ENCODE measurements at regions not wholly inside any gene's neighbourhood (a gene's known extent, or its start where the extent isn't known, plus 50 kb on each side); places are given as distances from the start of the nearest gene placed in this dataset.
"Not testable (repeated sequence)": the region's sequence is repeated elsewhere in the genome, so short reads cannot be mapped to it uniquely, and the experiment has no call there.

DNA sequence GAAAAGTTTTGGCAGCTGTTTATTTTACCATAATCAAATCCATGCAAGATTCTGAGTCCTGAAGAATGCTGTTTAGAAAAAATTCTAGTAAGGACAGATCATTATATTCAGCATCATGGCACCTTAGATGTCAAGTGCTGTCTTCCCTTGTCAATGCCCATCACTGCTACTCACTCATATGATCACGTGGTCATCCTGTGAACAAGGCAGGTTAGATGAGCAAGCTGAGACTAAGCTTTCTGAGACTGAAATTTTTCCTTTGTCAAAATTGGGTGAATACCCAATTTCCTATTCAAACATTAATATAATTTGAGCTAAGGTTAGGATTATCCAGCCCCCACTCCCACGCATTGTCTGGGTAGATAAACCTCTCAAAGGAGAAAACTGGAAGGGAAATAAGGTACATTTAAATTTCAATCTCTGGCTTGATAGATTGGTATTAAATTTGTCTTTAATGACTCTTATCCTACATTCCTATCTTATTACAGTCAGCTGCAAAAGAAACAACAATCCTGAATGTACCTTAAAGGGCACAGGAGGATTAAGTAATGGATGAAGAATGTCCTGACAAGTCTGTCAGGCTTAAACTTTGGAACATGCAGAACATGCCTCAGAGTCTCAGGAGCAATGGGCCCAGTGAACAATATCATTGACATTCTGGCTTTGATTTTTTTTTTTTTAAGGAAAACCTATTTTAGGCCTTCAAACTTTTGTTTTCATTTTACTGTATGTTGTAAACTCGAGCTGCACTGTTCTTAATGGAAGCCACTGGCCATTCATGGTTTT, 148.7 kb upstream of the RANBP3L start:
- TF ChIP-seq, protein P1, sequence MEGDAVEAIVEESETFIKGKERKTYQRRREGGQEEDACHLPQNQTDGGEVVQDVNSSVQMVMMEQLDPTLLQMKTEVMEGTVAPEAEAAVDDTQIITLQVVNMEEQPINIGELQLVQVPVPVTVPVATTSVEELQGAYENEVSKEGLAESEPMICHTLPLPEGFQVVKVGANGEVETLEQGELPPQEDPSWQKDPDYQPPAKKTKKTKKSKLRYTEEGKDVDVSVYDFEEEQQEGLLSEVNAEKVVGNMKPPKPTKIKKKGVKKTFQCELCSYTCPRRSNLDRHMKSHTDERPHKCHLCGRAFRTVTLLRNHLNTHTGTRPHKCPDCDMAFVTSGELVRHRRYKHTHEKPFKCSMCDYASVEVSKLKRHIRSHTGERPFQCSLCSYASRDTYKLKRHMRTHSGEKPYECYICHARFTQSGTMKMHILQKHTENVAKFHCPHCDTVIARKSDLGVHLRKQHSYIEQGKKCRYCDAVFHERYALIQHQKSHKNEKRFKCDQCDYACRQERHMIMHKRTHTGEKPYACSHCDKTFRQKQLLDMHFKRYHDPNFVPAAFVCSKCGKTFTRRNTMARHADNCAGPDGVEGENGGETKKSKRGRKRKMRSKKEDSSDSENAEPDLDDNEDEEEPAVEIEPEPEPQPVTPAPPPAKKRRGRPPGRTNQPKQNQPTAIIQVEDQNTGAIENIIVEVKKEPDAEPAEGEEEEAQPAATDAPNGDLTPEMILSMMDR (IDR thresholded peaks at IDR 0.05; ENCODE audit: insufficient read depth, low read depth, low read length, missing control alignments) = no peak
- no peak overlapping the region for H3K4me3 ChIP-seq (ENCODE audit: low read depth, low read length)
- no peak for DNase-seq (ENCODE audit: low read depth)

DNA sequence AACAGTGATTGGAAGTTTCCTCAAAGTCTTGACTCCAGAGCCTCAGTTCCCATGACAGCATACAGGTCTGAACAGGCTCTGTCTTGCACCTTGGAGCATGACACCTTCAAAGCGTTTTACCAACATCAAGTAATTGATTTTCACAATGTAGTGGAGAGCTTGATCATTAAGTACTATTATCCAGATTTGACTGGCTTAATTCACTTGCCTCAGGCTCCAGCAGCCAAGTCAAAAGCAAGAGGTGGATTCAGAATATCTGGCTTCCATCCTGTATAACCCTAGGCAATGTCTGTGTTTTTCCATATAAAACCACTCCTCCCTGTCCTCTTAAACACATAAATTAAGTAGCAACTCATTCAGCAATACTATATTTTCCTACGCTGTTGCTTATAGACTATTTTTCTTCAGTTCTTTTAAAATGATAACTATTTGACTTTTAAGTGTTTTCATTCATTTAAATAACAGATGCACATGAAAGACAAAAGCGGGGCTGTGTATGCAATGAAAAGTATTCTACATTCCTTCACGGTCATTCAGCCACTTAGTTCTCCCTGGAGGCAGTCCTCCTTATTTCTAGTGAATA, 150.8 kb upstream of the RANBP3L start:
- no peak for DNase-seq (ENCODE audit: low read depth)
- TF ChIP-seq, protein P1 (IDR thresholded peaks at IDR 0.05; ENCODE audit: insufficient read depth, low read depth, low read length, missing control alignments) = no peak
- H3K4me3 ChIP-seq (ENCODE audit: low read depth, low read length) = no peak overlapping the region

DNA sequence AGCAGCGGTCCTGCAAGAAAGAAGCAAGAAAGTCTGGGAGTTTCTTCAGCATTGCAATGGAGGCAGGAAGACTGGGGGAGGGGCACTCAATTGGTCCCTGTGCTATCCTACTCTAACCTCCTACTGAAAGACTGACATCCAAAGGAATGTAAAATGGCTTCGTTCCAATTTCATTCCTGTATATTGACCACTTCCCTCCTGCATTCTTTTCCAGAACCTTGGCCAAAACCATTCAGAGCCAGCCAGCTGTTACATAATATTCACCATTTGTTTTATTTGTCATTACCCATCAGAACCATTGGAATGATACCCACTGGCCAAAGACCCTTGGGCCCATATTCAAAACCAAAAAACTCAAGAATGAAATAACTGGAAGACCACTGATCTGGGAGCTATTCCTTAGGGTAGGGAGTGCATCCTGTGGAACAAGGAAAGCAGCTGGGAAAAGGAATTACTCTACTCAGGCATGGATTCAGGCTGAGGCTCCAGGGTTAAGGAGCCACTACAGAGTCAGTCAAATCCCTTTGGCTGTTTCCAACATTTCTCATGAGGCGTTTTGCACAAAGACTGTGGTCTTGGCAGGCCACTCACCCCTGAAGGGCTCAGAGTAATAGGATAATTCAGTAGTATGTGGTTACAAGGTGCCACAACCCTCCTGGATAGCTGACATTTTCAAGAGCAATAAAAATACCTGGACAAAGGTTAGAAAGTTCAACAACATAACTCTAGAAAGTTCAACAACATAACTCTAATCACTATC, 148.7 kb upstream of the SLC1A3 start:
- TF ChIP-seq, protein P1 (IDR thresholded peaks at IDR 0.05; ENCODE audit: insufficient read depth, low read depth, low read length, missing control alignments) = no peak
- H3K4me3 ChIP-seq (ENCODE audit: low read depth, low read length) = no peak overlapping the region
- no peak for DNase-seq (ENCODE audit: low read depth)

DNA sequence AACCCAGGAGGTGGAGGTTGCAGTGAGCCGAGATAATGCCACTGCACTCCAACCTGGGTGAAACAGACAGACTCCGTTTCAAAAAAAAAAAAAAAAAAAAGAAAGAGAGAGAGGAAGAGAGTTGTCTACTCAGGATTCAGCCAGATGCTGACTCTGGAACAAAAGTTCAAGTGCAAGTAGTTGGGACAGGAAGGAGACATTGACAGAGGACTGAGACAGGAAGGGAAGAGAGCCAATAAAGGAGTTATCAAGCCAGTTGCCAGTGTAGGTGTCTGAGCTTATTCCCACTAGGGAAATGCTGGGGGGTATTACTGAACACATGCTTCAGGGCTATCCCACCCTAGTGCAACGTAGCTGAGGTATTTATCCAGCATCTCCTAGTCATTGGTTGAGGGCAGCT, 147.7 kb upstream of the SLC1A3 start:
- no peak overlapping the region for H3K4me3 ChIP-seq (ENCODE audit: low read depth, low read length)
- no peak for DNase-seq (ENCODE audit: low read depth)
- TF ChIP-seq, protein P1 (IDR thresholded peaks at IDR 0.05; ENCODE audit: insufficient read depth, low read depth, low read length, missing control alignments) = no peak

DNA sequence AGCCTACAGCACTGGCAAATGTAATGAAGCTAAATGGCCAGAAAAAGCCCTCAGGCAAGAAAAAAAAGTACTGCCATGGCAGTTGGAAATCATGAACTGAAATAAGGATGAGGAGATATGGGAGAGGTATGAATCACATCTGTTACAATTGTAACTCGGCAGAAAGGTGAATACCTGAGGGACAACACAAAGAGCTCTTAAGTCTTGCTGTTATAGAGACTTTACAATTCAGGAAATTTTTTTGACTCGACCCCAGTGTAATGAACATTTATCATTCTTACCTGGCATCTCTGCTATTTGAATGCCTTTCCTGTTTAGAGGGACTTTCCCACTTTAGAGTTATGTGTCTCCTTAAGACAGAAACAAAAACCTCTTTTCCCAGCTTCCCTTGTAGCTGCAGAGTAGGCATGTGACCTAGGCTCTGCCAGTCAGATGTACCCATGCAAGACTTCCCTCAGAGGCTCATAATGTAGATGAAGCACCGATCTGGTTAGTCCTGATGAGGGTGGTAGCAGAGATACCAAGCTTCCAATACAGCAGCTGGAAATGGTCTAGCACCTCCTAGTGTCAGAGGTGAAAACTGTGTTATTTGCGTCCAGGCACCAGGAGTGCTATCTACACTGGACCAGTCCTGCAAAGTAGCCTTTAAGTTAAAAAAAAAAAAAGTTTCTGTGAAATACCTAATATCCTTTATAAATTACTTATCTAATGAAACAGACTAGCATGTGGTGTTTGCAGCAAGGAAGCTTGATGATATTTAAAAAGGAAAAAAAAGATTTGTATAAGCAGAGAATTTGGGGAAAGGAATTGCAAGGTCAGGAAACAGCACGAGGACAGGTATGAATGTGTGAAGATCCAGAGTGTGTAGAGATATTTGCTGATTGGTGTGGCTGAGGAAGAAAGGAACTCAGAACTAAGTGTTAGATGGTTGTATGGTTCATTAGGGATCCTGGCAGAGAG, 146.9 kb upstream of the SLC1A3 start:
- no peak overlapping the region for H3K4me3 ChIP-seq (ENCODE audit: low read depth, low read length)
- TF ChIP-seq, protein P1 (IDR thresholded peaks at IDR 0.05; ENCODE audit: insufficient read depth, low read depth, low read length, missing control alignments) = peak; percentile 40
- peak; percentile 17 for DNase-seq (ENCODE audit: low read depth)

DNA sequence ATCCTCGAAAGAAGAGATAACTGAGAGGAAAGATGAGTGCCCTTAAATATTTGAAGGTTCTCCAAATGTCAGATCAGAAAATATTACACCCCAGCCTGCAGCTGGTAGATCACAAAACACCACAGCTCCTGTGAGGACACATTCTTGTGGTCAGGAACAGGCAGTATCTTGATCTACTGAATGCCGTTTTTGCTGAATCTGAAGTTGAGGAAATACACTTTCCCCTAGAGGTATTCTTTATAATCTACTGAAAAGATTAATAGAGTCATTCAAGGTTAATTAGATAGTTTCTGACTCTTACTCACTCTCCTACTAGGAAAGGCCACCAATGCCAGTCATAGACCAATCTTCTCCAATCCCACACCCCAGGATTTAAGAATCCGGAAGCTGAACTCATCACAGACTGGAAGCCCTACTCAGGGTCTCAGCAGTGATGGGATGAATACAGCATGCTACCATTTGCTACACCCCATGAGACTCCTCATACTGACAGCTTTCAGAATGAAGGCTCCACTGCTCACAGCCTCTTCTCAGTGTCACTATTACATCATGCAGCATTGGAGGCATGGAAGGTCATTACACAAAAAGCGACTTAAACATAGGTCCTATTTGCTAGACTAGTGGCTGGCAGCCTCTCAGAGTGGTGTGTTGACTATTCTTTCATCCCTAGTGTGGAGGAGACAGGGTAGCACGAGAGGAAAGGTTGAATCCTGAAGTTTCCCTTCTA, 143.9 kb upstream of the SLC1A3 start:
- DNase-seq (ENCODE audit: low read depth) = no peak
- TF ChIP-seq, protein P1 (IDR thresholded peaks at IDR 0.05; ENCODE audit: insufficient read depth, low read depth, low read length, missing control alignments) = no peak
- no peak overlapping the region for H3K4me3 ChIP-seq (ENCODE audit: low read depth, low read length)

DNA sequence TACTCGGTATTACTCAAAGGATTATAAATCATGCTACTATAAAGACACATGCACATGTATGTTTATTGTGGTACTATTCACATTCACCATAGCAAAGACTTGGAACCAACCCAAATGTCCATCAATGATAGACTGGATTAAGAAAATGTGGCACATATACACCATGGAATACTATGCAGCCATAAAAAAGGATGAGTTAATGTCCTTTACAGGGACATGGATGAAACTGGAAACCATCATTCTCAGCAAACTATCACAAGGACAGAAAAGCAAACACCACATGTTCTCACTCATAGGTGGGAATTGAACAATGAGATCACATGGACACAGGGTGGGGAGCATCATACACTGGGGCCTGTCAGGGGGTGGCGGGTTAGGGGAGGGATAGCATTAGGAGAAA, 130.5 kb upstream of the SLC1A3 start:
- H3K4me3 ChIP-seq (ENCODE audit: low read depth, low read length); DNase-seq (ENCODE audit: low read depth): not testable (repeated sequence)
